HG02642 (cell line): ENCODE measurements at regions not wholly inside any gene's neighbourhood (a gene's known extent, or its start where the extent isn't known, plus 50 kb on each side); places are given as distances from the start of the nearest gene placed in this dataset.
"Not testable (repeated sequence)": the region's sequence is repeated elsewhere in the genome, so short reads cannot be mapped to it uniquely, and the experiment has no call there.

Source experiments
- ATAC-seq: cut with Tn5 transposase; IDR thresholded peaks from one replicate; pipeline ENCODE4 v1.9.1; 2021; ENCODE audit warnings: mild to moderate bottlenecking; ENCODE audit not compliant: unreplicated experiment, poor library complexity

DNA sequence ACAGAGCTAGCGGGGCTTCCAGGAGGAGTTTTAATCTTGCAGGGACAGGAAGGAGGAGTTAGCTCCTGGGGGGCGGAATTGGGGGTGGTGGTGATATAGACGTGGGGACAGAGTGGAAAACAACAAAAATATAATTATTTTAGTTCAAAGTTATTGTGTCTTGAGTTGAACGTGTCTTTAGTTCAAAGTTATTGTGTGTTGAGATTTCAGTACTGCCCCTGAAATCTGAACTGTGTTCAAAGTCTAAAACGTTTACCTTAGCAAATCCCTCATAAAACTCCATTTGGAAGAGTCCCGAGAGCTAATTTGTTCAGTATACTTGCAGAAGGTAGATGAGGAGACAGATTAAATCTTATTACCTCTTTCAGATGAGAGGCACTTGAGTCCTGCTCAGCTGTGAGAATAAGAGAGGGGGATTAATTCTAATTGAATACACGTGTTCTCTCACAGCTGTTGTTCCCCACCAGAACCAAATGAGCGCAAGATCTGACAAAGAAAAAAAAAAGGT lies 132.4 kb upstream of the ALDH3B2 start:
- not testable (repeated sequence) for ATAC-seq

DNA sequence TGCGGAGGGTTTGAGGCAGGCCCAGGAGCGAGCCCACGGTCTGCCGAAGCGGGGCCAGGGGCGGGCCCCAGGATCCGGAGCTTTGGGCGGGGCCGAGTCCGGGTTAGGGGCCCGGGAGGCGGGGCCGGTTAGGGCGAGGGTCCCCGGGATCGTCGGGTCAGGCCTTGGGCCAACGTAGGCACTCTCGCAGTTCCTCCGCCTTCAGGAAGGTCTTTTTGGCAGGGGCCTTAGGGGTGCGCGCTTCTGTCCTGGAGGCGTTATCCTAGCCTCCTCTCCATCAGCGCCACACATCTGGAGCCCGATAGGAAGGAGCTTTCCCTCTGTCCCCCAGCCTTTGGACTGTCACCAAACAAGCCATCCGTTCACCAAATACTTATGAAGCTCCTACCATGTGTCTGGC lies 131.8 kb upstream of the ALDH3B2 start:
- not testable (repeated sequence) for ATAC-seq

- ATAC-seq, result peak; percentile 94
Measured at GRCh38 chr11:67805253-67806126, 131.1 kb upstream of the ALDH3B2 start.

DNA sequence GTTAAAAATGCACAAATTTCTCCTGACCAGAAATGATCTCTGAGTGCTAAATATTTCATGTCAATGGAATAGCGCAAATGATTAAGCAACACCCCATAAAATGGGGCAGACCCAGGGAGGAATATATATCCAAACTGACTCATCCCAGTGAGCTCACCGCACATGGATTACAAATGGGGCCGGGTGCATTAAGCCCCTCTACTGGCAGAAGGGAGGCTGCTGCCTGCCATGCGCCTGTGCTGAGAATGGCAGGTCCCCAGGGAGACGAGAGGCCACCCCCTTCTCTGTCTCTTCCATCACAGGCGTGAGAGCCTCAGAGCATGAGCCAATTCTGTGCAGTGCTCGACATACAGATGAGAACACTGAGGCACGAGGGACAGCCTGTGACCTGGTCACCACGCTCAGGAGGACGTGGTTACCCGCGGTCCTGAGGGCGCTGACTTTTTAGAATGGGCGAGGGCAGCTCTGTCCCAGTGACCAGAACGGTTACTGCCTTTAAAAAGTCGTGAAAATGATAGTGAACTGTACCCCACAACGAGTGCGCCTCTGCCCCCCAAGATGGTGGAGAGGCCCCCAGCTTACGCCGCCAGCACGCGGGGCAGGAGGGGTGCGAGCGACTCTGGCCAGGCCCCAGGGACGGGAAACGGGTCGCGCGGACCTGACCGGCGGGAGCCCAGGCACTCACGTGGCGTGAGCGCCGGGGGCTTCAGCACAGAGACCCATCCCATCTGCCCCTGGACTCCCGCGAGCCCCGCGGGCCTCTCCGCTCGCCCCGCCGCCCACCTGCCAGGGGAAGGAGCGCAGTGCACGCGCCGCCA lies 130.2 kb upstream of the ALDH3B2 start:
- ATAC-seq, result peak; percentile 13

DNA sequence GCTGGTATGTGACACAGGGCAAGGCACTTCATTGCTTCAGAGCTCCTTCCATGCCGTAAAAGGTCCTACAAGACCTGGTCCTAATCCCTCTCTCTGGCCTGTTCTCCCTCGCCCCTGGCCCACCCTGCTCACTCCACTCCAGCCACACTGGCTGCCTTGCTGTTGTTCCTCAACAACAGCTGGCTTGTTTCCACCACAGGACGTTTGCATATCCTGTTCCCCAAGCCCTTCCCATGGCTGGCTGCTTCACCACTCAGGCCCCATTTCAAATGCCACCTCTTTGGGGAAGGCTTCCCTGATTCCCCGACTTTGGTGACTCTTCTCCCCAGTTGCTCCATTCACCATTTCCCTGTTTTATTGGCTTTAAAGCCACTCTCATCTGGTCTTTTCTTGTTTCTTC lies 129.1 kb upstream of the ALDH3B2 start:
- not testable (repeated sequence) for ATAC-seq

DNA sequence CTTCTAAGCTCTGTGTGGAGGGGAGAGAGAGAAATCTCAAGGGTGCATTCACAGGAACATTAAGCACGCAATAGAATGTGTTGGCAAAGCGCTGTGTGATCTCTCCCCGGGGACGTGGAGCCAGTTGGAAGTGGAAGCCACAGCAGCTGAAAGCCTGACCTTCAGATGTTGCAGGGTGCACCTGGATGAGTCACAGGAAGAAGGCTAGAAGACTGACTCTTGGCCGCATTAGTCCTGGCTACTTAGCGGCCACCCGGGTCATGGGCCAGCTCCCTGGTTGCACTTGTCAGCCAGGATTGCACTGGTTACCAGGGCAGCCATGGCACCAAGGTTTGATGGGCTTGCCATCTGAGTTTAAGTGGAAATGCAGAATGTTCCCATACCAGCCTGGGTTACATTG lies 128.6 kb upstream of the ALDH3B2 start:
- not testable (repeated sequence) for ATAC-seq

DNA sequence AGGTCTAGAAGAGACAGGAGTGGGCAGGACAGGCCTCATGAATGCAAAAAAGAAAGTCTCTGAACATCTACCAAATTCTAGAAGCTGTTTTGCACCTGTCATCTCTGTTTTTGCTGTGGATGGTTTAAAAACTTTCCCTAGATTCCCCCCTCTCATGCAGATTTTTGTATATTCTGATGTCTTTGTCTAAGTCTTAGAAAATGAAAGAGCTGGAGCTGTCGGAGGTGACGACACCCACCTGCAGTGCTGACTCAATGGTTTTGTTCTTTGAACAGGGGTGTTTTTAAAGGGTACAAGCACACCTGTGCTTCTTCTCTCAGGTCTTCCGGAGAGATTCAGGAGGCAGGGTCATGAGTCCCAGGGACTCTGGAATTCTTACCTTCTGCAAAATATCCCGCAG lies 128.2 kb upstream of the ALDH3B2 start:
- not testable (repeated sequence) for ATAC-seq

DNA sequence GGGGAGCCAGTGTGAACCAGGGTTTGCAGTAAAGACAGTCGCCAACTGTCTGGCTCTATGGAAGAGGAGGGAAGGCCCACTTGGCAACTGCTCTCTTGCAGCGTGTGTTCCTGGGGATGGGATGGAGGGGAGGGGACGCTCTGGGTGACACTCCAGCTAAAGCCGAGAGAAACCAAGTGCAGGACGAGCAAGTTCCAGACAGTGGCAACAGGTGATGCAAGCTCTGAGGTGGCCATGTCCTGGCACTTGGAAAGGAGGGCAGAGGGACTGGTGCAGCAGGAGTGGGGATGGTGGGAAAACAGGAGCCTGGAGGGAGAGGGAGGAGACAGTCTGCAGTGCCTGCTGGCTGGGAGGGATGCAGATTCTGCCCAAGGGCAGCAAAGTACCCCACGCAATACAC lies 127.0 kb upstream of the ALDH3B2 start:
- ATAC-seq, result not testable (repeated sequence)

DNA sequence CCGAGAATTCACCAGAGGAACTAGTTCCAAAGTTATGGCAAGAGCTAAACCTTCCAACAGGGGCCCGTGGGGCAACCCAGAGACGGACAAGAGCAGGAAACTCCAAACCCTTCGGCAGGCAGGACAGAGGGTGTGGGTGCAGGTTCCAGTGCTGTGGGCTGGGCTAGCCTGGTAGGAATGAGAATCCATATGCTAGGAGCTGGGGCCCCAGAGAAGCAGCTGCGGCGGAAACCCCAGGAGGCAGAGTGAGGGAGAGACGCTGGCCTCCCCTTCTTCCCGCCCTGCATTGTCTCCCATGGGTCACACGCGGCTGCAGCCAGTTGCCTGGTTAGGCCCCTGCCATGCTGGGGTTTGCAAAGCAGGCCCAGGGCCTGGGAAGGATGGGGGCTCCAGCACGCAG lies 126.2 kb upstream of the ALDH3B2 start:
- not testable (repeated sequence) for ATAC-seq

DNA sequence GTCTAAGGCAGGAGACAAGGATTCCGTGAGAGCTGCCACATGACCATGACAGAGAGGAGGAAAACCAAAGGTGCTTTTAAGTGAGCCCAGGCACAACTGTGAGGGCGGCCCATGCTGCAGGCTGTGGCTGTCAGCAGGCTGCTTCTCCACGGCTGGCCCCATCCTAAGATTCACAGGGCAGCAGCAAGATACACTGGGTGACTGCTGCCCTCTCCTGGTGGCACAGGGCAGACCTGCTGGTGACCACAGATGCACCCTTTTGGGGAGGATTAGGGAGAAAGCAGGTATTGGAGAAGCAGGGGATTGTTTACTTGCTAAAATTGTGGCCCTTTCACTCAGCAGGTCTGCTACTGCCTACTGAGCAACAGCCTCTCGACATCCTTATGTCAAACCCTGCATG lies 125.4 kb upstream of the ALDH3B2 start:
- not testable (repeated sequence) for ATAC-seq

DNA sequence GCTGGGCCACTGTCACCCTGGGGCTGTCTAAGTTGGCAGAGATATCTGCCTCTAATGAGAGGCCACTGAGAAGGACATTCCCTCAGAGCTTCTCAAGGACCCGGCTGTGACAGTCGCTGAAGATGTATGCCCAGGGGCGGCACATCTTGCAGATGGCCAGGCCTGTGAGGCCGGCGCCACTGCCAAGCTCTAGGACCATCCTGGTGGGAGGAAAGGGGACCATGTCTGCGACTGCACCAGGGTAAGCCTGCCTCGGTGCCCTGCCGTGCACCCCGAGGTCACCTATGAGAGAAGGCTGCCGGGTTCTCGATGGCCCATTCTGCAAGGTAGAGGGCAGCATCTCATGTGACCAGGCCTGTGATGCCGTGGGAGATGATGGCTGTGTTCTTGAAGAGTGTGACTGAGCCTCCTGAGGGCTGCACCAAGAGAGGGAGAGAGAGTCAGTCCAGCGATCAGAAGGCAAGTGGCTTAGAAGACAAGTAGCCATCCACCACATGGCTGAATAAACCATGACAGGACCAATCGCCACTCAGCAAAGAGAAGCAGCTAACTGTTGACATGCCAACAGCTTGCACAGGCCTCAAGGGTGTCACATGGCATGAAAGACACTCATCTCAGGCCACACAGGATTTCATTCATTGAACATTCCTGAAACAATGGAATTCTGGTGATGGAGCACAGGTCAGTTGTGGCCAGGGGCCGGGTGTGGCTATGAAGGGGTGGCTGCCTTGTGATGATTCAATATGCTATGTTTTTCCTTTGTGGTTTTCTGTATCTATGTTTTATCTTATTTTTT lies 123.5 kb upstream of the ALDH3B2 start:
- not testable (repeated sequence) for ATAC-seq

DNA sequence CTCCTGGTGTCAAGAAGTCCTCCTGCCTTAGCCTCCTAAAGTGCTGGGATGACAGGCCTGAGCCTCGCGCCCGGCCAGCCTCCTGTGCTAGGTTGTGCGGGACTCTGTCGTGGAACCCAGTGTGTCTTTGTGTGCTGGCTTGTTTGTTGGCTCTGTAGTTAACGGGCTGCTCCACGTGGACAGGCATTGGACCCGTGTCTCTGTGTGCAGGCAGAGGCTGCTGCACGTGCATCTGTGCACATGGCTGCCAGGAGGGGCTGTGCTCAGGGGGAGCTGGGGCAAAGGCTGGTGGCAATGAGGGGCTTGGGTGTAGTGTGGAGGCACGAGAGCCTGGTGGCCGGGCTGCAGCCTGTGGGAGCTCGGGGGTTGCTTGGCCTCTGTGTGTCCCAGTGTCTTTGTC lies 121.3 kb upstream of the ALDH3B2 start:
- no peak for ATAC-seq

DNA sequence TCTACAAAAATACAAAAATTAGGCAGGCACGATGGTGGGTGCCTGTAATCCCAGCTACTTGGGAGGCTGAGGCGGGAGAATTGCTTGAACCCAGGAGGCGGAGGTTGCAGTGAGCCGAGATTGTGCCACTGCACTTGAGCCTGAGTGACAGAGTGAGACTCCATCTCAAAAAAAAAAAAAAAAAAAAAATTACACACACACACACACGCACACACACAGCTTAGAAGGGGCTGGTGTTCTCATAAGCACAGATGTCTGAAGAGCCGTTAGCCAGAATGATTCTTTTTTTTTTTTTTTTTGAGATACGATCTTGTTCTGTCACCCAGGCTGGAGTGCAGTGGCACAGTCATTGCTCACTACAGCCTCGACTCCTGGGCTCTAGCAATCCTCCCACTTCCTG lies 119.3 kb upstream of the ALDH3B2 start:
- ATAC-seq, result not testable (repeated sequence)

- not testable (repeated sequence) for ATAC-seq
Measured at GRCh38 chr11:67792273-67792990, 118.0 kb upstream of the ALDH3B2 start.

DNA sequence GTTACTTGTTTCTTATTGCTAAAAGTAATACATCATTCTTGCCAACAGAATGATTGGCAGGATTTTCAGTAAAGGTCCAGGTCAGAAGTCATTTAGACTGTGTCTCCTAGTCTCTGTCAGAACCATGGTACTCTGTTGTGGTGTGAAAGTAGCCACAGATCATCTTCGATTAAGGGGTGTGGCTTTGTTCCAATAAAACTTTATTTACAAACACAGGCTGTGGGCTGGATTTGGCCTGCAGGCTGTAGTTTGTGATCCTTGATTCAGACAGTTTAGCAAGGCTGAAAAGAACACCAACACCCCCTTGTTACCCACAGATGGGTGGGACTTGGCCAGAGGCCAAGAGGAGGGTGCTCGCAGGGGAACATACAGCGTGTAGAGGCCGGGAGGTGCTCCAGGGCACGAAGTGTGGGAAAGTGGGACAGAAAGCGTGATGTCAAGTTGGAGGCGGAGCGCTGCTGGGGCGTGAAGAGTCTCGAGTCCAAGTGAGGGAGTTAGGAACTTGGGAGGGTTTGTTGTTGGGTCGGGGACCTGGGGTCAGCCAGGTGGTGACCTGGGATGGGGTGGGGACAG lies 117.3 kb upstream of the ALDH3B2 start:
- not testable (repeated sequence) for ATAC-seq

DNA sequence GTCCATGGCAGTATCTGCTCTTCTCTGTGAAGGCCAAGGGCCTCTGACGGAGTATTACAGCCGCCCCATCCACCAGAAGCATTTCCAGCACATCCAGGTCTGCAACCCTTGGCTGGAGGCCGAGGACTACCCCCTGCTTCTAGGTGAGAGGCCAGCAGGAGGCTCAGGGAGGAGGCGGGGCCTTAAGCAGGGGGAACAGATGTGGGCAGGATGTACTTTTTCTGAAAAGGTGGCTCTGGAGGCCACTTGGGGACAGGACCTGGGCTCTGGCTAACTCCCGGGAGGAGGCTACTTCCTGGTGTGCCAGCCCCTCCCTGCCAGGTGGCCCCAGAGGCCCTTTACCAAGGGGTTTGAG lies 113.9 kb upstream of the ALDH3B2 start:
- not testable (repeated sequence) for ATAC-seq

DNA sequence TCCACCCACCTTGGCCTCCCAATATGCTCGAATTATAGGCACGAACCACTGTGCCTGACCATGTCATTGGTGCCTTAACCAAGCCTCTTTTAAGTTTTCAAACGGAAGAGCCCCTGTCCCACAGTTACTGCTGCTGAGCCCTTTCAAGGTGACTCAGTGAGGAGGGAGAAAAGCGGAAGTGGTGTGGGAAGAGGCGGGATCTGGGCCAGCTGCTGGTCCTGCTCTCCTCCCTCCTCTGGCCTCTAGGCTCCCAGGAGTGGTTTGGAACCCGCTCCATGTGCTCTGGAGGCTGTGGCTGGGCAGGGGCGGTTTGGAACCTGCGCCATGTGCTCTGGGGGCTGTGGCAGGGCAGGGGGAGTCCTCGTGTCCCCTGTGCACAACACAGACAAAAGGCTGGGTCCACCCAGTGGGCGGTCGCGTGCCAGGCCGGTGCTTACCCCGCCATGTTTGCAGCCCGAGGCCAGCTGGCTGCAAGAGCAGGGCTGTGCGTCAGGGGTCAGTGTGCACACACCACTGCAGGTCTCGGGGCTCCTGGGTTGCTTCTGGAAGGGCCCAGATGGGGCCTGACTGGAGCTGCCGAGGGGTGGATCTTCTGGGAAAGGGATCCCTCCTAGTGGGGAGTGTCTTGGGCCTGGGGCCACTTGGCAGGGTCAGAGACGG lies 113.4 kb upstream of the ALDH3B2 start:
- ATAC-seq, result not testable (repeated sequence)

DNA sequence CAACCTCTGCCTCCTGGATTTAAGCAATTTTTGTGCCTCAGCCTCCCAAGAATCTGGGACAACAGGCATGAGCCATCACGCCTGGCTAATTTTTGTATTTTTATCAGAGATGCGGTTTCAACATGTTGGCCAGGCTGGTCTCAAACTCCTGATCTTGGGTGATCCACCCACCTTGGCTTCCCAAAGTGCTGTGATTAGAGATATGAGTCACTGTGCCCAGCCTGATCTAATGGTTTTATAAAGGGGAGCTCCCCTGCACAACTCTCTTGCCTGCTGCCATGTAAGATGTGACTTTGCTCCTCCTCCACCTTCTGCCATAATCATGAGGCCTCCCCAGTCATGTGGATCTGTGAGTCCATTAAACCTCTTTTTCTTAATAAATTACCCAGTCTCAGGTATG lies 107.5 kb upstream of the ALDH3B2 start:
- ATAC-seq, result not testable (repeated sequence)

DNA sequence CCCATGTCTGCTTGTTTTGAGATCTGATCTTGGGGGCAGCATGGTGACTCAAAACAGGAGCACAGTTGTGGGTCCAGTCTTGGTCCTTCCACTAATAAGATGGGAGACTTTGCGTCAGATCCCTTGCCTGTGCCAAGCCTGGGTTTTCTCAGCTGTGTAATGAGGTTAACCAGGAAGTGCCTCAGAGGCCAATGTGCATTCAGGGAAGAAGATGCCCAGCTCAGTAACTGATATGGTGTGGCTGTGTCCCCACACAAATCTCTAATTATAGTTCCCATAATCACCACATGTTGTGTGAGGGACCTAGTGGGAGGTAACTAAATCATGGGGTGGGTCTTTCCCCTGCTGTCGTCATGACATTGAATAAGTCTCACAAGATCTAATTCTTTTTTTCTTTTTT lies 107.1 kb upstream of the ALDH3B2 start:
- not testable (repeated sequence) for ATAC-seq
